K562 (cell line): ENCODE measurements at regions not wholly inside any gene's neighbourhood (a gene's known extent, or its start where the extent isn't known, plus 50 kb on each side); places are given as distances from the start of the nearest gene placed in this dataset.
A peak's percentile ranks its signal among the peaks of the same experiment; 100 is the strongest.

Experiments used
- ATAC-seq: fragments of 200-7000 bp; cut with Tn5 transposase; 3 replicates; pipeline ENCODE4 v1.9.1; 2020; ENCODE audit warnings: moderate library complexity
- BruUV-seq: library from RNA; stranded (reverse); fragments of 400-500 nt; replicated peaks from 2 replicates; lab custom pipeline; 2021; lab: Mats Ljungman, UMichigan
- CTCF ChIA-PET: fragments of 300-600 bp; formaldehyde crosslinking; extraction: SDS; loops from one replicate; lab custom pipeline; 2021; ENCODE audit warnings: low intra/inter-chr PET ratio; lab: Yijun Ruan, JAX
- POLR2A ChIA-PET: fragments of 300-600, 350-650 bp; sonication (Branson Sonifier 250); formaldehyde crosslinking; extraction: SDS; loops from one replicate; lab custom pipeline; 2021; ENCODE audit warnings: antibody characterized with exemption, inconsistent platforms; lab: Yijun Ruan, JAX
- DNase-seq, 4 experiments: peaks; one replicate each; pipeline versions ENCODE4 v3.0.0 to v3.0.0-alpha.2; 2011 to 2018; ENCODE audit warnings: low spot score in 3 of 4, mixed read lengths in 3 of 4; ENCODE audit errors: extremely low read depth in 1 of 4
- FAIRE-seq: peaks from 2 replicates; lab custom pipeline; 2011; peaks lifted over from hg19 to GRCh38; lab: Jason Lieb, UNC
- H2AFZ ChIP-seq: 2 replicates; pipeline ENCODE4 v1.6.0; 2011; ENCODE audit warnings: low read depth, low read length, control low read depth, inconsistent platforms
- H3K27ac ChIP-seq: fragments of 200-600 bp; 3 replicates; pipeline ENCODE4 v1.8.0; 2011; ENCODE audit warnings: low read depth, mild to moderate bottlenecking, control low read depth, inconsistent platforms, low read length, moderate library complexity, mixed read lengths; ENCODE audit errors: extremely low read depth
- H3K27me3 ChIP-seq, 2 experiments: fragments of 300-600 bp in 1 of 2; 2 replicates in 1 of 2; 3 replicates in 1 of 2; pipeline versions ENCODE4 v1.6.0 to v1.8.0; 2011; ENCODE audit warnings: inconsistent platforms in 2 of 2, low read length in 2 of 2, mild to moderate bottlenecking in 1 of 2, mixed read lengths in 1 of 2, moderate library complexity in 1 of 2; ENCODE audit not compliant: control insufficient read depth in 2 of 2, insufficient read depth in 2 of 2
- H3K36me3 ChIP-seq: fragments of 300-600 bp; 3 replicates; pipeline ENCODE4 v1.8.0; 2011; ENCODE audit warnings: mild to moderate bottlenecking, low read length, inconsistent platforms; ENCODE audit not compliant: control insufficient read depth, insufficient read depth
- H3K4me1 ChIP-seq, 2 experiments: fragments of 200-600 bp in 1 of 2; replicated peaks in 1 of 2; 2 replicates in 1 of 2; 3 replicates in 1 of 2; pipeline versions ENCODE4 v1.5.1 to v1.8.0; 2011; ENCODE audit warnings: inconsistent platforms in 2 of 2, low read length in 2 of 2, mild to moderate bottlenecking in 1 of 2, mixed read lengths in 1 of 2, moderate library complexity in 1 of 2; ENCODE audit not compliant: control insufficient read depth in 2 of 2, insufficient read depth in 2 of 2
- H3K4me2 ChIP-seq: 2 replicates; pipeline ENCODE4 v1.6.1; 2011; ENCODE audit warnings: low read length, control low read depth, inconsistent platforms, mixed read lengths; ENCODE audit not compliant: insufficient read depth
- H3K4me3 ChIP-seq: fragments of 200-600 bp; sonication (generic), shearing (Covaris generic); 2 replicates; pipeline ENCODE4 v1.5.1; 2016; ENCODE audit warnings: control low read depth, inconsistent platforms
- H3K79me2 ChIP-seq: fragments of 200-600 bp; 3 replicates; pipeline ENCODE4 v1.8.0; 2011; ENCODE audit warnings: low read length, inconsistent platforms; ENCODE audit not compliant: control insufficient read depth, insufficient read depth
- H3K9ac ChIP-seq, 2 experiments: 2 replicates each; pipeline versions ENCODE4 v1.6.0 to v1.6.1; 2011; ENCODE audit warnings: low read depth in 2 of 2, low read length in 2 of 2, control low read depth in 1 of 2, inconsistent platforms in 1 of 2, mild to moderate bottlenecking in 1 of 2, mixed read lengths in 1 of 2; ENCODE audit not compliant: insufficient read depth in 1 of 2
- H3K9me1 ChIP-seq: one replicate; pipeline ENCODE4 v1.6.0; 2011; ENCODE audit warnings: inconsistent platforms, mild to moderate bottlenecking, low read length, moderate library complexity; ENCODE audit not compliant: control insufficient read depth, insufficient read depth
- H3K9me3 ChIP-seq: replicated peaks from 2 replicates; pipeline ENCODE4 v1.5.1; 2011; ENCODE audit warnings: low read depth, low read length, inconsistent platforms; ENCODE audit not compliant: control insufficient read depth, insufficient read depth
- H4K20me1 ChIP-seq: replicated peaks from 2 replicates; pipeline ENCODE4 v1.6.1; 2011; ENCODE audit warnings: low read length, inconsistent platforms, mixed read lengths; ENCODE audit not compliant: control insufficient read depth, insufficient read depth
- HNRNPK ChIP-seq: fragments of 200-400 bp; formaldehyde crosslinking; IDR thresholded peaks from one replicate; pipeline ENCODE4 v1.6.1; 2018; ENCODE audit warnings: mild to moderate bottlenecking, low read depth, low read length; ENCODE audit not compliant: poor library complexity, severe bottlenecking
- PCBP2 ChIP-seq: fragments of 200-400 bp; formaldehyde crosslinking; IDR thresholded peaks from 2 replicates; pipeline ENCODE4 v1.6.1; 2018; ENCODE audit warnings: low read length, low read depth, mild to moderate bottlenecking, moderate library complexity; ENCODE audit not compliant: poor library complexity, severe bottlenecking
- in situ Hi-C: fragments of 300-500 bp; cut with MboI; formaldehyde crosslinking; loops from 4 replicates; pipeline ENCODE4 v1.15.0; 2018; ENCODE audit warnings: inconsistent platforms, mixed read lengths
- intact Hi-C: fragments of 100-400 bp; cut with micrococcal nuclease; formaldehyde crosslinking; loops from 2 replicates; pipeline ENCODE4 v1.14.2; 2022
- TF ChIP-seq, protein P1 (sequence below), 2 experiments: fragments of 450-650 bp in 1 of 2; IDR thresholded peaks; 2 replicates each; pipeline ENCODE4 v1.6.1; 2011 to 2017; ENCODE audit warnings: low read depth in 2 of 2, antibody characterized with exemption in 1 of 2, borderline replicate concordance in 1 of 2, low read length in 1 of 2, mild to moderate bottlenecking in 1 of 2, mixed read lengths in 1 of 2; ENCODE audit not compliant: control insufficient read depth in 1 of 2

DNA sequence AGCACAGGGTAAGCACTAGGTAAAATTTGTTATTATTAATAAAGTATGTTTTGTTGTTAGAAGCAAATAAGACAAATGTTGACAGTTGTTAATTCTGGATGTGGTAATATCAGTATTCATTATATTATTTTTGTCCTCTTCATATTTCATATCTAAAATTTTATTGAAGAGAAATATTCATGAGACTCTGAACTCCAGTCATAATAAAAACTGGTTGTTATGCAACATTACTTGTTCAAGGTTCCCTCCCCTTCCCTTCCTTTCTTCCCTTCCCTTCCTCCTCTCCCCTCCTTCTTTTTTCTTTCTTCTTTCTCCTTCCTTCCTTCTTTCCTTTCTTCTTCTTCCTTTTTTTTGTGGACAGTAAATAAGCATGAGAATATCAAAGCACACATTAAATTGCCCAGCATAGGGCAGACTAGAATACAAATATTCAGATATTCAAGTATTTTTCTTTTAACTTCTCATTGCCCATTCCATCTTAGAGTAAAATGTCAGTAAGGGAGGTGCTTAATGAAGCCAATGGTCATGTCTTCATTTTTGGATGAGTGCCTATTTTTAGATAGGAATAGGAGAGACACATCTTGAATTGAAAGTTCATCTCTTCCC, 245.0 kb downstream of the INHBA start:
- Histone ChIP-seq H2AFZ (no peak overlapping the region), H3K4me2 (no peak overlapping the region), H3K4me1 (no peaks in the 10 kb centered on the region), H3K9me1 (no peaks in the 10 kb centered on the region), H4K20me1 (no peaks in the 10 kb centered on the region), H3K36me3 (no peaks in the 10 kb centered on the region), H3K27ac (no peak overlapping the region), H3K27me3 (no peaks in the 10 kb centered on the region), H3K4me3 (no peak overlapping the region), H3K9me3 (no peaks in the 10 kb centered on the region), H3K9ac (no peak overlapping the region), H3K79me2 (no peaks in the 10 kb centered on the region)
- DNase-seq (no peak), FAIRE-seq (no peak), ATAC-seq (no peak)
- in situ Hi-C loops: no loop called here
- POLR2A ChIA-PET: no interaction called here
- CTCF ChIA-PET: no interaction called here
- intact Hi-C loops: no loop called here
- no TSS peak for BruUV-seq
- TF ChIP-seq, protein P1, sequence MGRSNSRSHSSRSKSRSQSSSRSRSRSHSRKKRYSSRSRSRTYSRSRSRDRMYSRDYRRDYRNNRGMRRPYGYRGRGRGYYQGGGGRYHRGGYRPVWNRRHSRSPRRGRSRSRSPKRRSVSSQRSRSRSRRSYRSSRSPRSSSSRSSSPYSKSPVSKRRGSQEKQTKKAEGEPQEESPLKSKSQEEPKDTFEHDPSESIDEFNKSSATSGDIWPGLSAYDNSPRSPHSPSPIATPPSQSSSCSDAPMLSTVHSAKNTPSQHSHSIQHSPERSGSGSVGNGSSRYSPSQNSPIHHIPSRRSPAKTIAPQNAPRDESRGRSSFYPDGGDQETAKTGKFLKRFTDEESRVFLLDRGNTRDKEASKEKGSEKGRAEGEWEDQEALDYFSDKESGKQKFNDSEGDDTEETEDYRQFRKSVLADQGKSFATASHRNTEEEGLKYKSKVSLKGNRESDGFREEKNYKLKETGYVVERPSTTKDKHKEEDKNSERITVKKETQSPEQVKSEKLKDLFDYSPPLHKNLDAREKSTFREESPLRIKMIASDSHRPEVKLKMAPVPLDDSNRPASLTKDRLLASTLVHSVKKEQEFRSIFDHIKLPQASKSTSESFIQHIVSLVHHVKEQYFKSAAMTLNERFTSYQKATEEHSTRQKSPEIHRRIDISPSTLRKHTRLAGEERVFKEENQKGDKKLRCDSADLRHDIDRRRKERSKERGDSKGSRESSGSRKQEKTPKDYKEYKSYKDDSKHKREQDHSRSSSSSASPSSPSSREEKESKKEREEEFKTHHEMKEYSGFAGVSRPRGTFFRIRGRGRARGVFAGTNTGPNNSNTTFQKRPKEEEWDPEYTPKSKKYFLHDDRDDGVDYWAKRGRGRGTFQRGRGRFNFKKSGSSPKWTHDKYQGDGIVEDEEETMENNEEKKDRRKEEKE (IDR thresholded peaks at IDR 0.05; ENCODE audit: borderline replicate concordance in 1 of 2, control insufficient read depth in 1 of 2, low read depth in 2 of 2, low read length in 1 of 2): no peak
- TF ChIP-seq PCBP2 (peak; percentile 64), HNRNPK (peak; percentile 93)
